ENCODE measurements at regions not wholly inside any gene's neighbourhood (a gene's known extent, or its start where the extent isn't known, plus 50 kb on each side); places are given as distances from the start of the nearest gene placed in this dataset.

DNA sequence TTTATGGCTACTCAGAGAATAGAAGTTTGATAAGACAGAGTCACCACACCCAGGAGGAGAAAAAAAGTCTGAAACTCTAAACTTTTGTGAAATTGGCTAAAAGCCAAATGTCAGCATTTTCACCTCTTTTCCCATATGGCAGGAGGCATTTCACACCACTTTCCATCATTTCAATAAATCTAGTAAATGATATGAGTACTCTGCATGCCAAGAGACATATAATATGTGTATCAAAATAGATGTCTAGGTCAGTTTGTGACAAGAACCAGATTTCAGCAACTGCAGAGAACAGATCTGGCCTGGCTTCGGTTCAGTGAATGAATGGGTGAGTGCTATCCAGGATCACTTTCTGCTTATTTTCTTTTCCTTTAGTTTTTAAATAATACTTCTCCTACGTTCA, 470.8 kb downstream of the ENC1 start:
- TF ChIP-seq, protein P1, sequence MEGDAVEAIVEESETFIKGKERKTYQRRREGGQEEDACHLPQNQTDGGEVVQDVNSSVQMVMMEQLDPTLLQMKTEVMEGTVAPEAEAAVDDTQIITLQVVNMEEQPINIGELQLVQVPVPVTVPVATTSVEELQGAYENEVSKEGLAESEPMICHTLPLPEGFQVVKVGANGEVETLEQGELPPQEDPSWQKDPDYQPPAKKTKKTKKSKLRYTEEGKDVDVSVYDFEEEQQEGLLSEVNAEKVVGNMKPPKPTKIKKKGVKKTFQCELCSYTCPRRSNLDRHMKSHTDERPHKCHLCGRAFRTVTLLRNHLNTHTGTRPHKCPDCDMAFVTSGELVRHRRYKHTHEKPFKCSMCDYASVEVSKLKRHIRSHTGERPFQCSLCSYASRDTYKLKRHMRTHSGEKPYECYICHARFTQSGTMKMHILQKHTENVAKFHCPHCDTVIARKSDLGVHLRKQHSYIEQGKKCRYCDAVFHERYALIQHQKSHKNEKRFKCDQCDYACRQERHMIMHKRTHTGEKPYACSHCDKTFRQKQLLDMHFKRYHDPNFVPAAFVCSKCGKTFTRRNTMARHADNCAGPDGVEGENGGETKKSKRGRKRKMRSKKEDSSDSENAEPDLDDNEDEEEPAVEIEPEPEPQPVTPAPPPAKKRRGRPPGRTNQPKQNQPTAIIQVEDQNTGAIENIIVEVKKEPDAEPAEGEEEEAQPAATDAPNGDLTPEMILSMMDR (conservative IDR thresholded peaks at IDR 0.05; ENCODE audit: low read length), result no peak
- TF ChIP-seq EZH2phosphoT487 (IDR thresholded peaks at IDR 0.05; ENCODE audit: borderline replicate concordance), result no peak

Measured in Loucy (cell line).